Activated CD8-positive, alpha-beta T cell treated with anti-CD3 and anti-CD28 coated beads for 36 hours (primary cell): ENCODE measurements at regions not wholly inside any gene's neighbourhood (a gene's known extent, or its start where the extent isn't known, plus 50 kb on each side); places are given as distances from the start of the nearest gene placed in this dataset.
"Not testable (repeated sequence)": the region's sequence is repeated elsewhere in the genome, so short reads cannot be mapped to it uniquely, and the experiment has no call there.

Experiments
- ATAC-seq: fragments of 200-7000 bp; cut with Tn5 transposase; one replicate; pipeline ENCODE4 v1.10.0; 2021; ENCODE audit warnings: mild to moderate bottlenecking, moderate library complexity
- CTCF ChIA-PET: fragments of 350-600 bp; sonication (Branson Sonifier 250); formaldehyde crosslinking; loops from one replicate; lab custom pipeline; 2021; ENCODE audit warnings: antibody characterized with exemption; lab: Charles Lee
- POLR2A ChIA-PET: fragments of 350-600 bp; sonication (Branson Sonifier 250); formaldehyde crosslinking; loops from one replicate; lab custom pipeline; 2021; ENCODE audit warnings: antibody characterized with exemption; lab: Charles Lee
- DNase-seq: peaks from one replicate; pipeline ENCODE4 v3.0.0-alpha.2; 2020
- H3K27ac Mint-ChIP-seq: one replicate; pipeline ENCODE4 v1.8.0; 2021; ENCODE audit warnings: mild to moderate bottlenecking, mixed read lengths
- H3K27me3 Mint-ChIP-seq: one replicate; pipeline ENCODE4 v1.8.0; 2021; ENCODE audit warnings: mixed read lengths
- H3K36me3 Mint-ChIP-seq: one replicate; pipeline ENCODE4 v1.8.0; 2021; ENCODE audit warnings: low read depth, mixed read lengths
- H3K4me1 Mint-ChIP-seq: one replicate; pipeline ENCODE4 v1.8.0; 2021; ENCODE audit warnings: low read depth, mixed read lengths
- H3K4me3 Mint-ChIP-seq: one replicate; pipeline ENCODE4 v1.8.0; 2021; ENCODE audit warnings: mild to moderate bottlenecking, moderate library complexity, mixed read lengths
- H3K9me3 Mint-ChIP-seq: one replicate; pipeline ENCODE4 v1.8.0; 2021; ENCODE audit warnings: mixed read lengths
- intact Hi-C: fragments of 100-400 bp; cut with micrococcal nuclease; formaldehyde crosslinking; loops from one replicate; pipeline ENCODE4 v1.10.0; 2022
- TF ChIP-seq, protein P1 (sequence below): fragments of 200-600 bp; IDR thresholded peaks from one replicate; pipeline ENCODE4 v1.8.0; 2022; ENCODE audit warnings: antibody characterized with exemption, mild to moderate bottlenecking

DNA sequence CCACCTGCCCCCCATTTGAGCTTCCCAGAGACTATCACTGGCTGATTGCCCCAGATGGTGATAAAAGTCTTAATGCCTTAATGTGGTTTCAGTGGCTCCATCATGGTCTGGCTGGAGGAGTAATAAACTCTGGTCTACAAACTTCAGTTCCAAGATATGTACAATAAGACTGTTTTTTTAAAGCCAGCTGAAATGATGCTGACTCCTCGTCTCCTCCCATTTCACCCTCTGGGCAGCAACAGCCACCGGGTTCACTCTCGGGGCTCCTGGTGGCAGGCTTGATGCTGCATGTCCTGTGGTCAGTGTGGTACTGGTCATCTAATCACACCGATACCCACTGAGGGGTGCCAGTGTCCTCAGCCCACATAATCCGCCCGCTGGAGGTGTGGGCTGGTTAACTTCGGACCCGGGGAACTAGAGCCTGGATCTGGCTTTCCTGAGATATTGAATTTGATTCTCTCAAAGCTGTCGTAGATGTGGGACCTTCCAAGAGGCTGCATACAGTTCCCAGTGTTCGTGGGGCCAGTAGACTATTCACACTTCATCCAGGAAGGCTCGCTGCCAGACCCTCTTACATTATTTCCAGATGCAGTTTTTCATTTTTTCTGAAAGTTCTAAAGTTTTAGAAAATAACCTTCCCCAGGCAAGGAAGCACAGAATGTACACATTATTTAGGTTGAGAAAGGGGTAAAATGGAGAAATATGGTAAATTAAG, 95.3 kb downstream of the GALR1 start:
- no peak overlapping the region for H3K27ac Mint-ChIP-seq
- peaks cover 6% of the 10 kb centered on the region for H3K27me3 Mint-ChIP-seq
- POLR2A ChIA-PET, result interaction anchor here (0.6 kb wide), 1 partner anchor 13 kb away, joined by 3 read pairs; no protein-coding TSS in a partner anchor
- H3K4me3 Mint-ChIP-seq, result no peak overlapping the region
- ATAC-seq (no peak), DNase-seq (no peak)
- H3K4me1 Mint-ChIP-seq, result no peaks in the 10 kb centered on the region
- H3K9me3 Mint-ChIP-seq, result peaks cover 2% of the 10 kb centered on the region
- no peaks in the 10 kb centered on the region for H3K36me3 Mint-ChIP-seq
- TF ChIP-seq, protein P1, sequence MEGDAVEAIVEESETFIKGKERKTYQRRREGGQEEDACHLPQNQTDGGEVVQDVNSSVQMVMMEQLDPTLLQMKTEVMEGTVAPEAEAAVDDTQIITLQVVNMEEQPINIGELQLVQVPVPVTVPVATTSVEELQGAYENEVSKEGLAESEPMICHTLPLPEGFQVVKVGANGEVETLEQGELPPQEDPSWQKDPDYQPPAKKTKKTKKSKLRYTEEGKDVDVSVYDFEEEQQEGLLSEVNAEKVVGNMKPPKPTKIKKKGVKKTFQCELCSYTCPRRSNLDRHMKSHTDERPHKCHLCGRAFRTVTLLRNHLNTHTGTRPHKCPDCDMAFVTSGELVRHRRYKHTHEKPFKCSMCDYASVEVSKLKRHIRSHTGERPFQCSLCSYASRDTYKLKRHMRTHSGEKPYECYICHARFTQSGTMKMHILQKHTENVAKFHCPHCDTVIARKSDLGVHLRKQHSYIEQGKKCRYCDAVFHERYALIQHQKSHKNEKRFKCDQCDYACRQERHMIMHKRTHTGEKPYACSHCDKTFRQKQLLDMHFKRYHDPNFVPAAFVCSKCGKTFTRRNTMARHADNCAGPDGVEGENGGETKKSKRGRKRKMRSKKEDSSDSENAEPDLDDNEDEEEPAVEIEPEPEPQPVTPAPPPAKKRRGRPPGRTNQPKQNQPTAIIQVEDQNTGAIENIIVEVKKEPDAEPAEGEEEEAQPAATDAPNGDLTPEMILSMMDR, result no peak
- intact Hi-C loops, result no loop called here
- CTCF ChIA-PET, result interaction anchor here (1.0 kb wide), 1 partner anchor 345 kb away, joined by 3 read pairs; no protein-coding TSS in a partner anchor

DNA sequence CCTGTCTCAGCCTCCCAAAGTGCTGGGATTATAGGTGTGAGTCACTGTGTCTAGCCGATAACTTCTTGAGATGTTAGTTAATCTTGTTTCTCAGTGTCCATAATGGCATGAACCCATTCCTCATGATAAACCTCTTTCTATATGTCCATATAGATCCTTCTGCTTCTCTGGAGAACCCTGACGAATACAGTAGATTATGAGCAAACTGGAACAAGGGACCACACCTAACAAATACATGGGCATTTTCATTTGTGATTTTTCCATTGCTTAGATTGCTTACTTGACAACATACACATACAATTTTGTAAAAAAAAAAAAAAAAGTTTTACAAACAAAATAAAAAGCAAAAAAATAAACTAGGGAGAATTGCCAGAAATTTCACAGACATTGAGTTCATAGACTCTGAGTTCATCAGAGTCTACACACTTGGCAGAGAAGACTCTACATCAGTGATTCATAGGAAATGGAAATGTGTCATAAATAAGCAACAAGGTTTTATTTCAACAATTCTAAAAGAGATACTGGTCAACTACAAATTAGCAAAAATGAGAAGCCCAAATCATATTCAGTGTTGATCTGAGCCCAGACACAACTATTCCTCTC, 96.7 kb downstream of the GALR1 start:
- H3K4me1 Mint-ChIP-seq, result peaks cover 3% of the 10 kb centered on the region
- no peak for DNase-seq
- ChIA-PET CTCF (no interaction called here), POLR2A (no interaction called here)
- no peak for ATAC-seq
- TF ChIP-seq, protein P1, result no peak
- no peak overlapping the region for H3K27ac Mint-ChIP-seq
- peaks cover 5% of the 10 kb centered on the region for H3K27me3 Mint-ChIP-seq
- intact Hi-C loops, result no loop called here
- H3K36me3 Mint-ChIP-seq, result no peaks in the 10 kb centered on the region
- H3K9me3 Mint-ChIP-seq, result peaks cover 2% of the 10 kb centered on the region
- H3K4me3 Mint-ChIP-seq, result no peak overlapping the region

DNA sequence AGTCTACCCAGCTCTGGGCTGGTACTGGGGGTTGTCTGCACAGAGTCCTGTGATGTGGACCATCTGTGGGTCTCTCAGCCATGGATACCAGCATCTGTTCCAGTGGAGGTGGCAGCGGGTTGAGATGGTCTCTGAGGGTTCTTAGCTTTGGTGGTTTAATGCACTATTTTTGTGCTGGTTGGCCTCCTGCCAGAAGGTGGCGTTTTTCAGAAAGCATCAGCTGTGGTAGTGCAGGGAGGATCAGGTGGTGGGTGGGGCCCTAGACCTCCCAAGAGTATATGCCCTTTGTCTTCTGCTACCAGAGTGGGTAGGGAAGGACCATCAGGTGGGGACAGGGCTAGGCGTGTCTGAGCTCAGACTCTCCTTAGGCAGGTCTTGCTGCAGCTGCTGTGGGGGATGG, 103.7 kb downstream of the GALR1 start:
- POLR2A ChIA-PET, H3K27ac Mint-ChIP-seq, ATAC-seq, H3K4me1 Mint-ChIP-seq, H3K9me3 Mint-ChIP-seq, intact Hi-C loops, H3K4me3 Mint-ChIP-seq, H3K36me3 Mint-ChIP-seq: not testable (repeated sequence)
- peak; percentile 17 for DNase-seq
- peaks cover 26% of the 10 kb centered on the region for H3K27me3 Mint-ChIP-seq
- CTCF ChIA-PET, result interaction anchor here (1.0 to 1.4 kb wide), 3 partner anchors 11 to 142 kb away, joined by 3 to 5 read pairs (median 3); no protein-coding TSS in a partner anchor

DNA sequence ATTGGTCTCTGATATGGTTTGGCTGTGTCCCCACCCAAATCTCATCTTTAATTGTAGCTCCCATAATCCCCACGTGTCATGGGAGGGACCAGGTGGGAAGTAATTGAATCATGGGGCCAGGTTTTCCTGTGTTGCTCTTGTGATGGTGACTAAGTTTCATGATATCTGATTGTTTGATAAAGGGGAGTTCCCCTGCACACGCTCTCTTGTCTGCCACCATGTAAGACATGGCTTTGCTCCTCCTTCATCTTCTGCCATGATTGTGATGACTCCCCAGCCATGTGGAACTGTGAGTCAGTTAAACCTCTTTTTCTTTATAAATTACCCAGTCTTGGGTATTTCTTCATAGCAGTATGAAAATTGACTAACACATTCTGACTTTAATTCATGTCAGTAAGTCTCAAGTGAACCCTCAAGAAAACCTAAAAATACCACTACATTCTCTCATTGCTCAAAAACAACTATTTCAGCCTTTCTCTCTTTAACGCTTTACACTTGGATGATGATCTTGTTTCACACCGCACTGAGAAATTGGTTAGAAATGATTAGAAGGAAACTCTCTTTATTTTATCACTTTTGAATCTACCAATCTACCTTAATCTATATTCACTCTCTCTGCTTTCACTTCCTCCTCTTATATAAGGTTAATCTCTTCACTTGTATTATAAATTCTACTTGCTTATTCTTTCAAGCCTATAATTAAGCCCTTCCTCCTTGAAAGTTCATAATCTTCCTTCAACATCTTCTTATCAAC, 110.1 kb downstream of the GALR1 start:
- ChIA-PET POLR2A (no interaction called here), CTCF (no interaction called here)
- ATAC-seq (no peak), DNase-seq (no peak)
- Mint-ChIP-seq H3K36me3 (peaks cover 2% of the 10 kb centered on the region), H3K4me3 (no peak overlapping the region), H3K27ac (no peak overlapping the region), H3K4me1 (no peaks in the 10 kb centered on the region), H3K9me3 (peaks cover 12% of the 10 kb centered on the region), H3K27me3 (peaks cover 20% of the 10 kb centered on the region)
- intact Hi-C loops, result no loop called here
- TF ChIP-seq, protein P1, result no peak

DNA sequence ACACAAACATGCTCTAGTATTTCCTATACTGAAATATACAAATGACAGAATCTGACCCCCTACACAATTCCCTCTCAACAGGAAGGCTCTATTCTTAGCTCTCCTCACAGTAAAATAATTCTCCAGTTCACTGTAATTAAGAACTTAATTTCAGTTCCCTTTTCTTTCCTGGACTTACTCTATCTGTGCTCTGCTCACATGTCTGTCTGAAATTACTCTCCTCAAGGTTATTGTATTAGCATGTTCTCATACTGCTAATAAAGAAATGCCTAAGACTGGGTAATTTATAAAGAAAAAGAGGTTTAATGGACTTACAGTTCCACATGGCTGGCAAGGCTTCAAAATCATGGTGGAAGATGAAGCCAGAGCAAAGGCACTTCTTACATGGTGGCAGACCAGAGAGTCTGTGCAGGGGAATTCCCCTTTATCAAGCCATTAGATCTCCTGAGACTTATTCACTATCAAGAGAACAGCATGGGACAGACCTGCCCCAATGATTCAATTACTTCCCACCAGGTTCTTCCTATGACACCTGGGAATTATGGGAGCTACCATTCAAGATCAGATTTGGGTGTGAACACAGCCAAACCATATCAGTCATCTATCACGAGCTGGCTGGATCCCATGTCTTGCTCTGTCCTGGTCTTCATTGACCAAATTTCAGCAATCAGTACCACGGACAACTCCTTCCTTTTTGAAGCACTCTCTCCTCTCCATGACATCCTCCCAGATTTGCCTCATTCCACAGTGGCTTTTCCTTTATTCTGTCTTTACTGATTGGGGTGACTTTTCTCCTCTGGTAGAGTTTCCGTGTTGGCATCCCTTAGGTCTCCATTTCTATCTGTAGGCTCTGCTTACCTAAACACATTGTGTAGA, 110.9 kb downstream of the GALR1 start:
- no peaks in the 10 kb centered on the region for H3K4me1 Mint-ChIP-seq
- no peak for ATAC-seq
- H3K27ac Mint-ChIP-seq, result no peak overlapping the region
- peaks cover 2% of the 10 kb centered on the region for H3K36me3 Mint-ChIP-seq
- peaks cover 20% of the 10 kb centered on the region for H3K27me3 Mint-ChIP-seq
- TF ChIP-seq, protein P1, result no peak
- no peak for DNase-seq
- intact Hi-C loops, result no loop called here
- ChIA-PET POLR2A (no interaction called here), CTCF (no interaction called here)
- peaks cover 12% of the 10 kb centered on the region for H3K9me3 Mint-ChIP-seq
- H3K4me3 Mint-ChIP-seq, result no peak overlapping the region
